ENCODE measurements at regions not wholly inside any gene's neighbourhood (a gene's known extent, or its start where the extent isn't known, plus 50 kb on each side); places are given as distances from the start of the nearest gene placed in this dataset.

GRCh38 chr7:12805518-12805928, 118.1 kb downstream of the ARL4A start:
- WGBS, 3 donors: 84 to 93% (median 85%) methylated on average over 1 of the region's 1 CpG
- intact Hi-C loops (cut with DNase I): no loop called here
- no peaks in the 10 kb centered on the region for H3K27me3 ChIP-seq (ENCODE audit: insufficient read depth in 3 of 3, low read length in 2 of 3)

DNA sequence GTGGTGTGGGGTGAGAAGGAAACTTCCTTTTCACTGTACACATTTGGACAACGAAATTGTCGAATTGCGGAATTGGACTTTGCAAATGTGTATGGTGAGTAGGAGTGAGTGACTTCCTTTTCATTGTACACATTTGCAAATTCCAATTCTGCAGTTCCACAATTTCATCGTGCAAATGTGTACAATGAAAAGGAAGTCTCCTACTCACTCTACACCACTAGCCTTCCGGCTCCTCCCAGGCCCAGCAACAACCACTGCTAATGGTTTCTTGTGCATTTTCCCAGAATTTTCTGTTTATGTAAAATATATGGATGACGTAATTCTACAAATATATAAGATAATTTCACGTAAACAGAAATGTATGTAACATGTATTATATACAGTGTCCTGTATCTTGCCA, 118.5 kb downstream of the ARL4A start:
- DNase-seq (no peak), ATAC-seq (no peak)
- no peaks in the 10 kb centered on the region for H3K4me1 ChIP-seq
- H3K27ac ChIP-seq: no peak overlapping the region
- H3K4me3 ChIP-seq: no peak overlapping the region
- H3K36me3 ChIP-seq (ENCODE audit: insufficient read depth in 1 of 2, low read depth in 1 of 2): no peaks in the 10 kb centered on the region
- H3K27me3 ChIP-seq (ENCODE audit: insufficient read depth in 3 of 3, low read length in 2 of 3): no peaks in the 10 kb centered on the region
- TF ChIP-seq, protein P1, sequence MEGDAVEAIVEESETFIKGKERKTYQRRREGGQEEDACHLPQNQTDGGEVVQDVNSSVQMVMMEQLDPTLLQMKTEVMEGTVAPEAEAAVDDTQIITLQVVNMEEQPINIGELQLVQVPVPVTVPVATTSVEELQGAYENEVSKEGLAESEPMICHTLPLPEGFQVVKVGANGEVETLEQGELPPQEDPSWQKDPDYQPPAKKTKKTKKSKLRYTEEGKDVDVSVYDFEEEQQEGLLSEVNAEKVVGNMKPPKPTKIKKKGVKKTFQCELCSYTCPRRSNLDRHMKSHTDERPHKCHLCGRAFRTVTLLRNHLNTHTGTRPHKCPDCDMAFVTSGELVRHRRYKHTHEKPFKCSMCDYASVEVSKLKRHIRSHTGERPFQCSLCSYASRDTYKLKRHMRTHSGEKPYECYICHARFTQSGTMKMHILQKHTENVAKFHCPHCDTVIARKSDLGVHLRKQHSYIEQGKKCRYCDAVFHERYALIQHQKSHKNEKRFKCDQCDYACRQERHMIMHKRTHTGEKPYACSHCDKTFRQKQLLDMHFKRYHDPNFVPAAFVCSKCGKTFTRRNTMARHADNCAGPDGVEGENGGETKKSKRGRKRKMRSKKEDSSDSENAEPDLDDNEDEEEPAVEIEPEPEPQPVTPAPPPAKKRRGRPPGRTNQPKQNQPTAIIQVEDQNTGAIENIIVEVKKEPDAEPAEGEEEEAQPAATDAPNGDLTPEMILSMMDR (IDR thresholded peaks at IDR 0.05): no peak
- intact Hi-C loops (cut with DNase I): no loop called here
- 71 to 84% (median 80%) methylated on average over 7 of the region's 7 CpGs for WGBS, 3 donors
- H3K9me3 ChIP-seq: no peaks in the 10 kb centered on the region

More at GRCh38 chr7:12805518-12805928, 118.1 kb downstream of the ARL4A start:
- TF ChIP-seq, protein P1 (IDR thresholded peaks at IDR 0.05): no peak
- ATAC-seq (no peak), DNase-seq (no peak)
- H3K4me1 ChIP-seq: no peaks in the 10 kb centered on the region
- no peak overlapping the region for H3K4me3 ChIP-seq
- no peak overlapping the region for H3K27ac ChIP-seq
- no peaks in the 10 kb centered on the region for H3K36me3 ChIP-seq (ENCODE audit: insufficient read depth in 1 of 2, low read depth in 1 of 2)
- no peaks in the 10 kb centered on the region for H3K9me3 ChIP-seq

DNA sequence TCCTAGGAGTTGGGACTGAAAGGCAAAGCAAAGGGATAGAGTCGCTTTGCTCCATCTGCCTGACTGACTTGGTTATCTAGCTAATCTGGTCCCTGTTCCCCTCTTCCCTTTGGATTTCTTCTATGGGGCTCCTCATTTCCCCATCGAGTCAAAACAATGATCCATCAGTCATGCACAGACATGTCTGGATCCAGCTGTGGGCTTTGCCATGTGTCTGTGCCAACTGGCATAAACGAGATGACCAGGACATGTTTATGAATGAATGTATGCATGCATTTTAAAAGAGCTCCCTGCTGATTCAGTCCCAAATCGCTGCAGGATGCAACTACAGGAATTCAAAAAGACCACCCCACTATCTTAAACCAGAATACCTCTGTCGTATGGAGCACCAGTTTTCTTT, 122.0 kb downstream of the ARL4A start:
- 33 to 46% (median 38%) methylated on average over 5 of the region's 5 CpGs for WGBS, 3 donors
- Histone ChIP-seq H3K9me3 (no peaks in the 10 kb centered on the region), H3K27me3 (ENCODE audit: insufficient read depth in 3 of 3, low read length in 2 of 3) (no peaks in the 10 kb centered on the region), H3K4me3 (no peak overlapping the region), H3K27ac (no peak overlapping the region), H3K4me1 (no peaks in the 10 kb centered on the region), H3K36me3 (ENCODE audit: insufficient read depth in 1 of 2, low read depth in 1 of 2) (no peaks in the 10 kb centered on the region)
- DNase-seq: no peak
- intact Hi-C loops (cut with DNase I): no loop called here
- TF ChIP-seq, protein P1 (IDR thresholded peaks at IDR 0.05): no peak
- ATAC-seq: no peak

DNA sequence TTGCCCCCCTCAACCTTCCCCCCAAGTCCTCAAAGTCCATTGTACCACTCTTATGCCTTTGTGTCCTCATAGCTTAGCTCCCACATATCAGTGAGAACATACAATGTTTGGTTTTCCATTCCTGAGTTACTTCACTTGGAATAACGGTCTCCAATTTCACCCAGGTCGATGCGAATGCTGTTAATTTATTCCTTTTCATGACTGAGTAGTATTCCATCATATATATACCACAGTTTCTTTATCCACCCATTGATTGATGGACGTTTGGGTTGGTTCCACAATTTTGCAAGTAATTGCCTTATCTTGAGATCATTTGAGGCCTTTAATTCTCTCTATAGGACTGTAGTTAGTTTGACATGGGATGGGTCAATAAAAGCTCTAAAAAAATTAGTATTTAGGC, 124.7 kb downstream of the ARL4A start:
- 83 to 90% (median 85%) methylated on average over 4 of the region's 4 CpGs for WGBS, 3 donors
- Histone ChIP-seq H3K36me3 (ENCODE audit: insufficient read depth in 1 of 2, low read depth in 1 of 2) (no peaks in the 10 kb centered on the region), H3K4me1 (no peaks in the 10 kb centered on the region), H3K27me3 (ENCODE audit: insufficient read depth in 3 of 3, low read length in 2 of 3) (no peaks in the 10 kb centered on the region), H3K27ac (no peak overlapping the region), H3K4me3 (no peak overlapping the region), H3K9me3 (no peaks in the 10 kb centered on the region)
- ATAC-seq (no peak), DNase-seq (no peak)
- TF ChIP-seq, protein P1 (IDR thresholded peaks at IDR 0.05): no peak
- intact Hi-C loops (cut with DNase I): no loop called here

DNA sequence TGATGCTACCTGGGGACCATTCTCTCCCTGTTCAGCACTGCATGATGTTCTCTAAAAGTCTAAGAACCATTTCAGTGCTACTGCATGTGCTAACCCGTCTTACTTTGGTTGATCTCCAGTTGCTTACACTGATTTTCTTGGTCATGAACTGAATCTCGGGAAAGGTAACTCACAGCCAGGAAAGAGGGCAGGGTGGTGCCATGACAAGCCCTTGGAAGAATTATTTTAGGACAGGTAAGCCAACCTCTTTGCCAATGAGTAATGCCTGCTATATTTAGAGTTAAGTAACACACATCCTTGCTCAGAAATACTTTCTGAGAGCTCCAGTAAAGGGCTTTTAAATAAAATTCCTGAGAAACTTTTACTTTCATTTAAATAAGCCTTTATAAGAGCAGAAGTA, 126.7 kb downstream of the ARL4A start:
- 63 to 68% (median 64%) methylated on average over 2 of the region's 2 CpGs for WGBS, 3 donors
- no peak overlapping the region for H3K27ac ChIP-seq
- no peaks in the 10 kb centered on the region for H3K27me3 ChIP-seq (ENCODE audit: insufficient read depth in 3 of 3, low read length in 2 of 3)
- TF ChIP-seq, protein P1 (IDR thresholded peaks at IDR 0.05): no peak
- H3K9me3 ChIP-seq: no peaks in the 10 kb centered on the region
- intact Hi-C loops (cut with DNase I): no loop called here
- no peaks in the 10 kb centered on the region for H3K36me3 ChIP-seq (ENCODE audit: insufficient read depth in 1 of 2, low read depth in 1 of 2)
- H3K4me1 ChIP-seq: no peaks in the 10 kb centered on the region
- peak in 1 of 4 donors; percentile 41 for ATAC-seq
- no peak overlapping the region for H3K4me3 ChIP-seq
- DNase-seq: no peak

Data from psoas muscle (tissue), 7 donors.